Osteocyte (in vitro differentiated cells): ENCODE measurements at regions not wholly inside any gene's neighbourhood (a gene's known extent, or its start where the extent isn't known, plus 50 kb on each side); places are given as distances from the start of the nearest gene placed in this dataset.

Experiments used
- DNase-seq: peaks from one replicate; pipeline ENCODE4 v3.0.0; 2021; ENCODE audit warnings: mixed read lengths; ENCODE audit not compliant: unreplicated experiment; ENCODE audit errors: extremely low spot score
- H3K27ac Mint-ChIP-seq: one replicate; pipeline ENCODE4 v1.8.0; 2021; ENCODE audit warnings: mild to moderate bottlenecking, mixed read lengths; ENCODE audit not compliant: unreplicated experiment
- H3K27me3 Mint-ChIP-seq: one replicate; pipeline ENCODE4 v1.8.0; 2021; ENCODE audit warnings: mixed read lengths; ENCODE audit not compliant: unreplicated experiment
- H3K36me3 Mint-ChIP-seq: one replicate; pipeline ENCODE4 v1.8.0; 2021; ENCODE audit warnings: mixed read lengths; ENCODE audit not compliant: unreplicated experiment
- H3K4me1 Mint-ChIP-seq: one replicate; pipeline ENCODE4 v1.8.0; 2021; ENCODE audit warnings: mixed read lengths; ENCODE audit not compliant: unreplicated experiment
- H3K4me3 Mint-ChIP-seq: one replicate; pipeline ENCODE4 v1.8.0; 2021; ENCODE audit warnings: mild to moderate bottlenecking, moderate library complexity, mixed read lengths; ENCODE audit not compliant: unreplicated experiment
- H3K9me3 Mint-ChIP-seq: one replicate; pipeline ENCODE4 v1.8.0; 2021; ENCODE audit warnings: mixed read lengths; ENCODE audit not compliant: unreplicated experiment
- TF ChIP-seq, protein P1 (sequence below): fragments of 200-600 bp; sonication (generic); IDR thresholded peaks from 2 replicates; pipeline ENCODE4 v1.5.0; 2021; ENCODE audit warnings: antibody characterized with exemption, mild to moderate bottlenecking, moderate library complexity

DNA sequence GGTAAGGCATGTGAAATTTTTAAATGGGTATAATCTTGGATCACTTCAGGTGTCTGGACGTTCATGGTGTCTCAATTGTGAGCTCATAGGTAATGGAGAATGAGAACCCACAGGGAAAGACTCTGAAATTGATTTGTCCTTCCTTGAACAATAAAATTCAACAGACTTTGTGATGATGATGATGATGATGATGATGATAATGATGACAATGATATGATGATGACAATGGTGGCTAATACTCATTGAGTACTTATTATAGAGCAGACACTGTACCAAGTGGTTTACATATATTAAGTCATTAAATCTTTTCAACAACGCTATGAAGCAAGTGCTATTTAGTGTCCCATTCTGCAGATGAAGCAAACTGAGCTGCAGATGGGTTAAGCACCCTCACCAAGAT lies 86.6 kb upstream of the BDNF start:
- Mint-ChIP-seq H3K27ac (no peak overlapping the region), H3K36me3 (no peaks in the 10 kb centered on the region)
- TF ChIP-seq, protein P1, sequence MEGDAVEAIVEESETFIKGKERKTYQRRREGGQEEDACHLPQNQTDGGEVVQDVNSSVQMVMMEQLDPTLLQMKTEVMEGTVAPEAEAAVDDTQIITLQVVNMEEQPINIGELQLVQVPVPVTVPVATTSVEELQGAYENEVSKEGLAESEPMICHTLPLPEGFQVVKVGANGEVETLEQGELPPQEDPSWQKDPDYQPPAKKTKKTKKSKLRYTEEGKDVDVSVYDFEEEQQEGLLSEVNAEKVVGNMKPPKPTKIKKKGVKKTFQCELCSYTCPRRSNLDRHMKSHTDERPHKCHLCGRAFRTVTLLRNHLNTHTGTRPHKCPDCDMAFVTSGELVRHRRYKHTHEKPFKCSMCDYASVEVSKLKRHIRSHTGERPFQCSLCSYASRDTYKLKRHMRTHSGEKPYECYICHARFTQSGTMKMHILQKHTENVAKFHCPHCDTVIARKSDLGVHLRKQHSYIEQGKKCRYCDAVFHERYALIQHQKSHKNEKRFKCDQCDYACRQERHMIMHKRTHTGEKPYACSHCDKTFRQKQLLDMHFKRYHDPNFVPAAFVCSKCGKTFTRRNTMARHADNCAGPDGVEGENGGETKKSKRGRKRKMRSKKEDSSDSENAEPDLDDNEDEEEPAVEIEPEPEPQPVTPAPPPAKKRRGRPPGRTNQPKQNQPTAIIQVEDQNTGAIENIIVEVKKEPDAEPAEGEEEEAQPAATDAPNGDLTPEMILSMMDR = no peak

DNA sequence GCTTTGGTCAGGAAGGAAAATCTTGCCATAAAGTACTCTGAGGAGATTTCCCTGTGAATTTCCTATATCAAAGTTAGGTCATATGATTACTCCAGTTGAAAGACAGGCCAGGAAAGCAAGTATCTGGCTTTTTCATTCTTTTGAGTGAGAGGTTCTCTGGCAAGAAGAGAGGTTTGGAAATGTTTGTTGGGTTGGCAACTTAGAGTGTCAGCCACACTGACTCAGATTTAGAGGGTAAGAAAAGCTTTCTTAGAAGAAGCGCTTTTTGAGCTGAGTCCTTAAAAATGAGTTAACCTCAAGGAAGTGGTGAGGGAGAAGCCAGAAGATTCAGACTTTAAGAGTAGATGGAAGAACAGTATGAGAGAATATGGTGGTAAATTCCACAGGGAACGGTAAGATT lies 86.1 kb upstream of the BDNF start:
- Mint-ChIP-seq H3K4me1 (no peaks in the 10 kb centered on the region), H3K36me3 (no peaks in the 10 kb centered on the region), H3K4me3 (no peak overlapping the region), H3K27me3 (peaks cover 31% of the 10 kb centered on the region), H3K27ac (no peak overlapping the region), H3K9me3 (peaks cover under 1% of the 10 kb centered on the region)
- TF ChIP-seq, protein P1 = no peak
- no peak for DNase-seq

More for the DNA sequence above, 86.6 kb upstream of the BDNF start:
- no peak for DNase-seq
- H3K27me3 Mint-ChIP-seq = peaks cover 25% of the 10 kb centered on the region
- no peaks in the 10 kb centered on the region for H3K4me1 Mint-ChIP-seq
- no peak overlapping the region for H3K4me3 Mint-ChIP-seq
- H3K9me3 Mint-ChIP-seq = peaks cover 4% of the 10 kb centered on the region

DNA sequence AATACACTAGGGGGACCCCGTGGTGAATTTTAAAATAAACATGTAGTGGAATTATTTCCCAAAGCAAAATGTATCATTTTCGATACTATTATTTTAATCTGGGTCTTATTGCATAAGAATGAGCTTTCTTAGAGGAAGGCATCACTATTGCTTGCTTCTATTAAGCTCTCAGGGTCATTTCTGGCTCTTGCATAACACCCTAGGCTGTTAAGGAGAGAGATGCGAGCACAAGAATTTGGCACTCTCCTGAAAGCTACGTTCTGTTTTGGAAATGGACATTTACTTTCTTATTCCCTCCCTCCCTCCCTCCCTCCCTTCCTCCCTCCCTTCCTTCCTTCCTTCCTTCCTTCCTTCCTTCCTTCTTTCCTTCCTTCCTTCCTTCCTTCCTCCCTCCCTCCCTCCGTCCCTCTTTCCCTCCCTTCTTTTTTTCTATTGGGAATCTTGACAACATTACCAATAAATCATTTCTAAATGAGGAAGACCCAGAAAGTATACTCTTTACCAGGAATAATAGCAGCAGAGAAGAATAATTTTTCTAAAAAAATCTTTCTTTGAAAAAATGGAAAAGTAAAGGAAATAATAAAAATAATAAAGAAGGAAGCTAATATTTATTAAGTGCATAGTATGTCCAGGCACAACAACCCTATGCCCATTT lies 83.6 kb upstream of the BDNF start:
- H3K27me3 Mint-ChIP-seq = peaks cover 48% of the 10 kb centered on the region
- no peaks in the 10 kb centered on the region for H3K9me3 Mint-ChIP-seq
- no peaks in the 10 kb centered on the region for H3K4me1 Mint-ChIP-seq
- H3K4me3 Mint-ChIP-seq = no peak overlapping the region
- no peak overlapping the region for H3K27ac Mint-ChIP-seq
- no peaks in the 10 kb centered on the region for H3K36me3 Mint-ChIP-seq
- TF ChIP-seq, protein P1 = no peak
- no peak for DNase-seq

DNA sequence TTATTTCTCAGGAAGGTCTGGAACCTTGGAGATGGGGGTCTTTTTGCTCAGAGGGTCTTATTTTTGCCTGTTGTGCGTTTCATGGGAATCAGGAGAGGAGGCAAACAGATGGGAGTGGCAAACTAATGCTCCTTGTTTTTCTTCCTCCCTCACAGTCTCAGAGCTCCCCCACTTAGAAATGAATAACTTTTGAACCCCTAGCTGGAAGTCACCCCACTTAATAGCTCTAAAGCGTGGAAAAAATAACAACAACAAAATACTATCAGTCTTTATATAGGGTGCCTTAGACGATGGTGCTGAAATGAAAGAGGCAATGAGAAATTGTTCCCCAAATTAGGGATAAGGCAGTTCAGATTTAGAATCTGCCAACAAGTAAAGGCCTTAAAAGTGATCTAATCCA lies 76.8 kb upstream of the BDNF start:
- no peaks in the 10 kb centered on the region for H3K36me3 Mint-ChIP-seq
- peaks cover 4% of the 10 kb centered on the region for H3K9me3 Mint-ChIP-seq
- TF ChIP-seq, protein P1 = no peak
- H3K27ac Mint-ChIP-seq = no peak overlapping the region
- peaks cover 29% of the 10 kb centered on the region for H3K27me3 Mint-ChIP-seq
- H3K4me1 Mint-ChIP-seq = peaks cover 5% of the 10 kb centered on the region
- H3K4me3 Mint-ChIP-seq = no peak overlapping the region
- DNase-seq = no peak

DNA sequence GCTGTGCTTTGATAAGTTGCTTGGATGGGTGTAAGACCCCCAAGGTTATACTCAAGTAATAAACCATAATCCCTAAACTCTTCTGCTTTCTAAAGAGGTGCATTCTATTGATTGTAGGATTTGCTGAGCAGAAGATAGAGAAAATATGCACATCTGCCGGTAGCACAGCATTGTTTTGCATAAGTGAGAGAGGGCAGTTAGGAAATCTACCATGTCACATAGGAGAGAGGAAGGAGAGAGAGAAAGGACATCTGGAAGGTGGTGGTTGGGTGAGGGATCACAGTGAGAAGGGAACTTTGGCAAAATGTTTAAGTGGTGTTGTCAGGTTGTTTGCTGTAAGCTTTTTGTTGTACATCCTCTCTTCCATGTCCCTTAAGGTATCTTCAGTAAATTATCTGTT lies 73.6 kb upstream of the BDNF start:
- no peak overlapping the region for H3K27ac Mint-ChIP-seq
- TF ChIP-seq, protein P1 = no peak
- peaks cover 24% of the 10 kb centered on the region for H3K27me3 Mint-ChIP-seq
- no peaks in the 10 kb centered on the region for H3K36me3 Mint-ChIP-seq
- no peak overlapping the region for H3K4me3 Mint-ChIP-seq
- DNase-seq = no peak
- peaks cover 5% of the 10 kb centered on the region for H3K4me1 Mint-ChIP-seq
- peaks cover 4% of the 10 kb centered on the region for H3K9me3 Mint-ChIP-seq
